Astrocyte (in vitro differentiated cells and primary cell): ENCODE measurements at regions not wholly inside any gene's neighbourhood (a gene's known extent, or its start where the extent isn't known, plus 50 kb on each side); places are given as distances from the start of the nearest gene placed in this dataset.

Experiments used
- DNase-seq: peaks from one replicate; pipeline ENCODE4 v3.0.0-alpha.2; 2010; ENCODE audit warnings: low read depth
- FAIRE-seq: peaks from 2 replicates; lab custom pipeline; 2011; peaks lifted over from hg19 to GRCh38; lab: Jason Lieb, UNC
- H2AFZ ChIP-seq: 2 replicates; pipeline ENCODE4 v1.6.0; 2012; ENCODE audit warnings: low read depth, low read length, inconsistent platforms
- H3K27ac ChIP-seq: 2 replicates; pipeline ENCODE4 v1.5.1; 2011; ENCODE audit warnings: low read depth, low read length, inconsistent platforms
- H3K27me3 ChIP-seq: 2 replicates; pipeline ENCODE4 v1.6.0; 2011; ENCODE audit warnings: low read length, inconsistent platforms; ENCODE audit not compliant: insufficient read depth
- H3K36me3 ChIP-seq: 2 replicates; pipeline ENCODE4 v1.5.1; 2011; ENCODE audit warnings: low read length, inconsistent platforms; ENCODE audit not compliant: insufficient read depth
- H3K4me1 ChIP-seq: 2 replicates; pipeline ENCODE4 v1.5.1; 2011; ENCODE audit warnings: low read length, inconsistent platforms; ENCODE audit not compliant: insufficient read depth
- H3K4me2 ChIP-seq: 2 replicates; pipeline ENCODE4 v1.6.0; 2012; ENCODE audit warnings: low read length, inconsistent platforms
- H3K4me3 ChIP-seq: 2 replicates; pipeline ENCODE4 v1.5.1; 2011; ENCODE audit warnings: low read depth, mild to moderate bottlenecking, low read length, inconsistent platforms; ENCODE audit not compliant: insufficient read depth
- H3K79me2 ChIP-seq: 2 replicates; pipeline ENCODE4 v1.6.0; 2012; ENCODE audit warnings: mild to moderate bottlenecking, low read length, inconsistent platforms; ENCODE audit not compliant: insufficient read depth
- H3K9ac ChIP-seq: 2 replicates; pipeline ENCODE4 v1.6.0; 2012; ENCODE audit warnings: mild to moderate bottlenecking, low read length, inconsistent platforms
- H3K9me3 ChIP-seq: 2 replicates; pipeline ENCODE4 v1.5.1; 2012; ENCODE audit warnings: low read depth, mild to moderate bottlenecking, low read length, inconsistent platforms; ENCODE audit not compliant: insufficient read depth
- H4K20me1 ChIP-seq: 2 replicates; pipeline ENCODE4 v1.6.0; 2012; ENCODE audit warnings: low read length, inconsistent platforms; ENCODE audit not compliant: insufficient read depth
- H3K27ac Mint-ChIP-seq: one replicate; pipeline ENCODE4 v1.8.0; 2021; ENCODE audit warnings: mild to moderate bottlenecking, mixed read lengths; ENCODE audit not compliant: unreplicated experiment
- H3K27me3 Mint-ChIP-seq: one replicate; pipeline ENCODE4 v1.8.0; 2021; ENCODE audit warnings: low read depth, mixed read lengths; ENCODE audit not compliant: unreplicated experiment
- H3K36me3 Mint-ChIP-seq: one replicate; pipeline ENCODE4 v1.8.0; 2021; ENCODE audit warnings: low read depth, mixed read lengths; ENCODE audit not compliant: unreplicated experiment
- H3K4me1 Mint-ChIP-seq: one replicate; pipeline ENCODE4 v1.8.0; 2021; ENCODE audit warnings: low read depth, mixed read lengths; ENCODE audit not compliant: unreplicated experiment
- H3K4me3 Mint-ChIP-seq: one replicate; pipeline ENCODE4 v1.8.0; 2021; ENCODE audit warnings: mild to moderate bottlenecking, moderate library complexity, mixed read lengths; ENCODE audit not compliant: unreplicated experiment
- H3K9me3 Mint-ChIP-seq: one replicate; pipeline ENCODE4 v1.8.0; 2021; ENCODE audit warnings: mild to moderate bottlenecking, mixed read lengths; ENCODE audit not compliant: unreplicated experiment
- CTCF ChIP-seq: IDR thresholded peaks from 2 replicates; pipeline ENCODE4 v1.5.1; 2011; ENCODE audit warnings: low read depth, mild to moderate bottlenecking, inconsistent platforms, low read length, moderate library complexity; ENCODE audit not compliant: insufficient read depth
- EZH2 ChIP-seq: IDR thresholded peaks from 2 replicates; pipeline ENCODE4 v1.6.1; 2012; ENCODE audit warnings: mild to moderate bottlenecking, low read length, inconsistent platforms; ENCODE audit not compliant: insufficient read depth

DNA sequence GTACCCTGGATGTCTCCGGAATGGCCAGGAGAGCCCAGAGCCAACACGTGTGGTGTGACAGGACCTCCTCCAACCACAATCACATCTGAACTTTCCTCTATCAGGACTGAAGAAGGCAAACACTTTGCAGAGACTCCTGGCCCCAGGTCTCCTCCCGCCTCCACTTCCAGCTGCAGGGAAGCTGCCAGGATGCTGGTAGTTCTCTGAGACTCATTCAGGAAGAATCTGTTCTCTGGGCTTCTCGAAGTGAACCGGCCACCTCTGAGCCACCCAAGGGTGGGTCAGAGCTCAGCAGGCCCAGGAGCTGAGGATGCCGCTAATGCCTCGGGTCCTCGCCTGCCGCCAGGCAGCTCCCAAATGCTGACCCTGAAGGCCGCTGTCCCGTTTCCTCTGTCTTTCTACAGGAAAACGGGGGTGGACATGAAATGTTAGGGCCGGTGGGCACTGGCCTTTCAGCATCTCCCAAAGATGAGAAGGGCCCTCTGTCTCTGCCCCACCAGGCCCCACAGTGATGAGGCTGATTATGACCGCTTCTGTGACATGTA is 789.9 kb downstream of the BRD1 start:
- H3K36me3 Mint-ChIP-seq: no peaks in the 10 kb centered on the region
- no peak overlapping the region for H3K27ac ChIP-seq
- no peaks in the 10 kb centered on the region for H3K79me2 ChIP-seq
- H2AFZ ChIP-seq: no peak overlapping the region
- H3K4me2 ChIP-seq: no peak overlapping the region
- no peak overlapping the region for H3K9ac ChIP-seq
- no peak overlapping the region for H3K27ac Mint-ChIP-seq
- H3K4me1 ChIP-seq: no peaks in the 10 kb centered on the region
- no peak overlapping the region for H3K4me3 ChIP-seq
- no peaks in the 10 kb centered on the region for H3K4me1 Mint-ChIP-seq
- H3K27me3 Mint-ChIP-seq: peaks cover 49% of the 10 kb centered on the region
- no peaks in the 10 kb centered on the region for H4K20me1 ChIP-seq
- DNase-seq: no peak
- no peak for TF ChIP-seq EZH2
- TF ChIP-seq CTCF: no peak
- peaks cover 2% of the 10 kb centered on the region for H3K9me3 Mint-ChIP-seq
- no peaks in the 10 kb centered on the region for H3K9me3 ChIP-seq
- no peak for FAIRE-seq
- no peaks in the 10 kb centered on the region for H3K27me3 ChIP-seq
- H3K4me3 Mint-ChIP-seq: no peak overlapping the region
- H3K36me3 ChIP-seq: no peaks in the 10 kb centered on the region

- Mint-ChIP-seq H3K4me1 (no peaks in the 10 kb centered on the region), H3K27ac (no peak overlapping the region), H3K9me3 (peaks cover 2% of the 10 kb centered on the region), H3K27me3 (peaks cover 48% of the 10 kb centered on the region), H3K36me3 (no peaks in the 10 kb centered on the region), H3K4me3 (no peak overlapping the region)
- Histone ChIP-seq H3K4me3 (no peak overlapping the region), H4K20me1 (no peaks in the 10 kb centered on the region), H3K36me3 (no peaks in the 10 kb centered on the region), H3K4me1 (no peaks in the 10 kb centered on the region), H3K4me2 (no peak overlapping the region), H3K79me2 (no peaks in the 10 kb centered on the region), H3K9me3 (no peaks in the 10 kb centered on the region), H3K27me3 (no peaks in the 10 kb centered on the region), H3K9ac (no peak overlapping the region), H3K27ac (no peak overlapping the region), H2AFZ (no peak overlapping the region)
- no peak for FAIRE-seq
- no peak for TF ChIP-seq EZH2
- TF ChIP-seq CTCF: no peak
- no peak for DNase-seq
Observed at GRCh38 chr22:49036513-49036912, 791.2 kb downstream of the BRD1 start.

DNA sequence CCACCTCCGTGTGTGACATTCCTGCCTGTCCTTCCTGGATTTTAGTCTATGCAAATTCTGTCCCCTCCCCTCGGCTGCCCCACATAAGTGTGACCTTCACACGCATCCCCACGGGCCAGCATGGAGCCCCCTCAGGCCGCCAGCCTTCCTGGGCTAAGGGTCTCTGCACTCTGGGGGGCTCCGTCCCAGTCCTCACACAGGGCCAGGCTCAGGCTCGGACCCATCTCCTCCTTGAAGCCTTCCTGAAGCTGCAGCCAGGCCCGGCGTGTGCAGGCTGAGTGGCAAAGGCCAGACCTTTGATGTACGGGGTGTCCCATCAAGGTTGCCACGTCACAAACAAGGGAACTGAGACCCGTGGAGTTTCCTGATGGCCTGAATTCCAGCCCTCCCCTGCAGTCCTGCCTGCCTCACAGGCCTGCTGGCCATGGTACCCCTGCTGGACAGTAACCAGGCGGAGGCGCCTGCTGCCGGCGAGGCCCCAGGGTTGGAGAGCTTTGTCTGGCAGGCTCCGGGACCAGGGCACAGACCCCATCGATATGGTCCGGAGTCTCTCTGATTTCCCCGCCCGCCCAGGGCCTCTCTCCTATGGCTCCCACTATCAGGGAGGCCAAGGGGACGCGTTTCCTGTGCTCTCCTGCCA is 791.7 kb downstream of the BRD1 start:
- no peaks in the 10 kb centered on the region for H3K36me3 Mint-ChIP-seq
- no peaks in the 10 kb centered on the region for H3K36me3 ChIP-seq
- no peaks in the 10 kb centered on the region for H3K4me1 ChIP-seq
- H3K9me3 Mint-ChIP-seq: peaks cover 2% of the 10 kb centered on the region
- H3K4me3 Mint-ChIP-seq: no peak overlapping the region
- no peak overlapping the region for H2AFZ ChIP-seq
- H4K20me1 ChIP-seq: no peaks in the 10 kb centered on the region
- no peak overlapping the region for H3K4me2 ChIP-seq
- TF ChIP-seq EZH2 (no peak), CTCF (no peak)
- no peak overlapping the region for H3K27ac Mint-ChIP-seq
- H3K27me3 Mint-ChIP-seq: peaks cover 49% of the 10 kb centered on the region
- H3K79me2 ChIP-seq: no peaks in the 10 kb centered on the region
- H3K9ac ChIP-seq: no peak overlapping the region
- DNase-seq (no peak), FAIRE-seq (no peak)
- H3K27ac ChIP-seq: no peak overlapping the region
- H3K4me3 ChIP-seq: no peak overlapping the region
- no peaks in the 10 kb centered on the region for H3K27me3 ChIP-seq
- H3K4me1 Mint-ChIP-seq: no peaks in the 10 kb centered on the region
- H3K9me3 ChIP-seq: no peaks in the 10 kb centered on the region
